ENCODE measurements at regions not wholly inside any gene's neighbourhood (a gene's known extent, or its start where the extent isn't known, plus 50 kb on each side); places are given as distances from the start of the nearest gene placed in this dataset.

DNA sequence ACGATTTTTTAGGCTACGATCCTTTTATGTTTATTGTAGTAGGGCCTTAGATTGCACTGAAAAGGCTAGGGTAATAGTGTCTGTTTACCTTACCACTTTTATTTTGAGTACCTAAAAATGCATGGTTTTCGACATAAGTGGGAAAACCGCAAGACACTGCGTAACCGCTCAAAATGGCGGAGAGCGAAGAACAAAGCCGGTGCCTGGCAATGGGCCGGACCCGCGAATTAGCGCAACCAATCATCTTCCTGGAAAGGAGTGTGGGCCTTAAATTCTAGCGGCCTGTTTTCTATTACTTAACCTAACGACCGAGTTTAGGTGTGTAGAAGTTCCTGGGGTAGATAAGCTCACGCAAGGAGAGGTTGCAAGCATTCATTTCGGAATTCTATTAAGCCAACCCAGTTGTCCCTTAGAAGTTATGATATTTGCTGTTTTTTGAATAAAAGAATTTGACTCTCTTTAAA is 118.0 kb downstream of the HFE start:
- TF ChIP-seq, protein P1, sequence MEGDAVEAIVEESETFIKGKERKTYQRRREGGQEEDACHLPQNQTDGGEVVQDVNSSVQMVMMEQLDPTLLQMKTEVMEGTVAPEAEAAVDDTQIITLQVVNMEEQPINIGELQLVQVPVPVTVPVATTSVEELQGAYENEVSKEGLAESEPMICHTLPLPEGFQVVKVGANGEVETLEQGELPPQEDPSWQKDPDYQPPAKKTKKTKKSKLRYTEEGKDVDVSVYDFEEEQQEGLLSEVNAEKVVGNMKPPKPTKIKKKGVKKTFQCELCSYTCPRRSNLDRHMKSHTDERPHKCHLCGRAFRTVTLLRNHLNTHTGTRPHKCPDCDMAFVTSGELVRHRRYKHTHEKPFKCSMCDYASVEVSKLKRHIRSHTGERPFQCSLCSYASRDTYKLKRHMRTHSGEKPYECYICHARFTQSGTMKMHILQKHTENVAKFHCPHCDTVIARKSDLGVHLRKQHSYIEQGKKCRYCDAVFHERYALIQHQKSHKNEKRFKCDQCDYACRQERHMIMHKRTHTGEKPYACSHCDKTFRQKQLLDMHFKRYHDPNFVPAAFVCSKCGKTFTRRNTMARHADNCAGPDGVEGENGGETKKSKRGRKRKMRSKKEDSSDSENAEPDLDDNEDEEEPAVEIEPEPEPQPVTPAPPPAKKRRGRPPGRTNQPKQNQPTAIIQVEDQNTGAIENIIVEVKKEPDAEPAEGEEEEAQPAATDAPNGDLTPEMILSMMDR (IDR thresholded peaks at IDR 0.05), result no peak
- TF ChIP-seq TCF7L2 (IDR thresholded peaks at IDR 0.05; ENCODE audit: low read depth, low read length), result peak; percentile 34; the same call in 1 of the 2 replicates
